Parathyroid adenoma (tissue), 2 donors: ENCODE measurements at regions not wholly inside any gene's neighbourhood (a gene's known extent, or its start where the extent isn't known, plus 50 kb on each side); places are given as distances from the start of the nearest gene placed in this dataset.

ENCODE experiments used
- H2AFZ ChIP-seq: fragments of 300-600 bp; sonication (generic); one replicate; pipeline ENCODE4 v1.7.0; 2017; ENCODE audit warnings: antibody characterized with exemption, mild to moderate bottlenecking
- H3K27ac ChIP-seq: fragments of 300-600 bp; sonication (generic); one replicate; pipeline ENCODE4 v1.7.0; 2017
- H3K27me3 ChIP-seq: fragments of 300-600 bp; sonication (generic); one replicate; pipeline ENCODE4 v1.7.0; 2017; ENCODE audit warnings: low read length; ENCODE audit not compliant: control insufficient read depth, insufficient read depth
- H3K36me3 ChIP-seq: fragments of 300-600 bp; sonication (generic); one replicate; pipeline ENCODE4 v1.7.0; 2017; ENCODE audit warnings: low read length; ENCODE audit not compliant: control insufficient read depth, insufficient read depth
- H3K4me1 ChIP-seq: fragments of 300-600 bp; sonication (generic); one replicate; pipeline ENCODE4 v1.7.0; 2017; ENCODE audit warnings: control low read depth
- H3K4me2 ChIP-seq: fragments of 300-600 bp; sonication (generic); one replicate; pipeline ENCODE4 v1.7.0; 2017; ENCODE audit warnings: low read length
- H3K4me3 ChIP-seq: fragments of 300-600 bp; sonication (generic); one replicate; pipeline ENCODE4 v1.7.0; 2017; ENCODE audit warnings: low read depth, low read length
- H3K79me2 ChIP-seq: fragments of 300-600 bp; sonication (generic); one replicate; pipeline ENCODE4 v1.7.0; 2017; ENCODE audit warnings: control low read depth
- H3K9ac ChIP-seq: fragments of 300-600 bp; sonication (generic); one replicate; pipeline ENCODE4 v1.7.0; 2017; ENCODE audit warnings: mild to moderate bottlenecking
- H3K9me3 ChIP-seq: fragments of 300-600 bp; sonication (generic); one replicate; pipeline ENCODE4 v1.7.0; 2017; ENCODE audit warnings: low read length; ENCODE audit not compliant: control insufficient read depth
- CTCF ChIP-seq: fragments of 300-600 bp; sonication (generic); IDR thresholded peaks from one replicate; pipeline ENCODE4 v1.7.0; 2017; ENCODE audit warnings: antibody characterized with exemption, mild to moderate bottlenecking
- donor health status: primary hyperparathyroidism.

- H3K79me2 ChIP-seq, result no peaks in the 10 kb centered on the region
- no peaks in the 10 kb centered on the region for H3K4me1 ChIP-seq
- H3K27ac ChIP-seq, result no peak overlapping the region
- H3K27me3 ChIP-seq, result no peaks in the 10 kb centered on the region
- H3K9me3 ChIP-seq, result no peaks in the 10 kb centered on the region
- no peak overlapping the region for H3K9ac ChIP-seq
- no peak overlapping the region for H2AFZ ChIP-seq
- no peak overlapping the region for H3K4me2 ChIP-seq
- H3K36me3 ChIP-seq, result no peaks in the 10 kb centered on the region
- no peak for TF ChIP-seq CTCF
- no peak overlapping the region for H3K4me3 ChIP-seq
Measured at GRCh38 chr12:115088328-115088994, 404.5 kb upstream of the TBX3 start.

- H3K27me3 ChIP-seq, result no peaks in the 10 kb centered on the region
- no peaks in the 10 kb centered on the region for H3K36me3 ChIP-seq
- H3K79me2 ChIP-seq, result no peaks in the 10 kb centered on the region
- no peak for TF ChIP-seq CTCF
- H2AFZ ChIP-seq, result no peak overlapping the region
- H3K4me1 ChIP-seq, result no peaks in the 10 kb centered on the region
- no peak overlapping the region for H3K4me3 ChIP-seq
- no peak overlapping the region for H3K4me2 ChIP-seq
- no peak overlapping the region for H3K27ac ChIP-seq
- no peaks in the 10 kb centered on the region for H3K9me3 ChIP-seq
- H3K9ac ChIP-seq, result no peak overlapping the region
Measured at GRCh38 chr12:115085594-115085993, 401.6 kb upstream of the TBX3 start.

- H3K9ac ChIP-seq, result no peak overlapping the region
- H3K79me2 ChIP-seq, result no peaks in the 10 kb centered on the region
- H3K4me3 ChIP-seq, result no peak overlapping the region
- no peak overlapping the region for H3K27ac ChIP-seq
- TF ChIP-seq CTCF, result no peak
- no peak overlapping the region for H2AFZ ChIP-seq
- no peaks in the 10 kb centered on the region for H3K4me1 ChIP-seq
- H3K9me3 ChIP-seq, result no peaks in the 10 kb centered on the region
- H3K4me2 ChIP-seq, result no peak overlapping the region
- H3K27me3 ChIP-seq, result no peaks in the 10 kb centered on the region
- no peaks in the 10 kb centered on the region for H3K36me3 ChIP-seq
Measured at GRCh38 chr12:115079760-115080159, 395.8 kb upstream of the TBX3 start.

GRCh38 chr12:115078990-115079389 is 395.0 kb upstream of the TBX3 start:
- no peak overlapping the region for H3K27ac ChIP-seq
- no peaks in the 10 kb centered on the region for H3K4me1 ChIP-seq
- H3K4me3 ChIP-seq, result no peak overlapping the region
- no peak overlapping the region for H3K9ac ChIP-seq
- H3K36me3 ChIP-seq, result no peaks in the 10 kb centered on the region
- no peak overlapping the region for H2AFZ ChIP-seq
- no peak overlapping the region for H3K4me2 ChIP-seq
- no peaks in the 10 kb centered on the region for H3K27me3 ChIP-seq
- TF ChIP-seq CTCF, result no peak
- H3K9me3 ChIP-seq, result no peaks in the 10 kb centered on the region
- H3K79me2 ChIP-seq, result no peaks in the 10 kb centered on the region

GRCh38 chr12:115078334-115078733 is 394.4 kb upstream of the TBX3 start:
- H3K9ac ChIP-seq, result no peak overlapping the region
- no peak for TF ChIP-seq CTCF
- no peaks in the 10 kb centered on the region for H3K4me1 ChIP-seq
- H2AFZ ChIP-seq, result no peak overlapping the region
- no peaks in the 10 kb centered on the region for H3K9me3 ChIP-seq
- H3K27me3 ChIP-seq, result no peaks in the 10 kb centered on the region
- H3K4me2 ChIP-seq, result no peak overlapping the region
- H3K36me3 ChIP-seq, result no peaks in the 10 kb centered on the region
- no peak overlapping the region for H3K27ac ChIP-seq
- no peak overlapping the region for H3K4me3 ChIP-seq
- H3K79me2 ChIP-seq, result no peaks in the 10 kb centered on the region
